Adrenal gland (tissue), 9 donors: ENCODE measurements at regions not wholly inside any gene's neighbourhood (a gene's known extent, or its start where the extent isn't known, plus 50 kb on each side); places are given as distances from the start of the nearest gene placed in this dataset.

Source experiments
- DNase-seq, 7 donors: peaks; one replicate each; pipeline ENCODE4 v3.0.0-alpha.2; 2019 to 2020
- H3K27ac ChIP-seq, 5 donors: fragments of 200-600 bp; sonication (generic) in 4 of 5; 1 replicate in 3 of 5; 2 replicates in 2 of 5; pipeline versions ENCODE4 v1.5.1 to v1.8.0; 2016 to 2020; ENCODE audit warnings: mild to moderate bottlenecking in 1 of 5
- H3K27me3 ChIP-seq: fragments of 200-600 bp; 2 replicates; pipeline ENCODE4 v1.8.0; 2021
- H3K36me3 ChIP-seq, 2 donors: fragments of 200-600 bp; replicated peaks in 1 of 2; 1 replicate in 1 of 2; 2 replicates in 1 of 2; pipeline versions ENCODE4 v1.5.1 to v1.8.0; 2018 to 2022
- H3K4me1 ChIP-seq, 2 donors: fragments of 200-600 bp; replicated peaks in 1 of 2; 1 replicate in 1 of 2; 2 replicates in 1 of 2; pipeline versions ENCODE4 v1.5.1 to v1.8.0; 2018 to 2021
- H3K4me3 ChIP-seq, 4 donors: fragments of 200-600 bp; sonication (generic) in 3 of 4; one replicate each; pipeline ENCODE4 v1.5.1; 2016 to 2018
- H3K9me3 ChIP-seq, 3 donors: fragments of 200-600 bp; sonication (generic) in 1 of 3; replicated peaks in 1 of 3; 1 replicate in 2 of 3; 2 replicates in 1 of 3; pipeline versions ENCODE4 v1.5.1 to v1.8.0; 2016 to 2021
- POLR2A ChIP-seq, 2 donors: fragments of 450-650 bp; IDR thresholded peaks; one replicate each; pipeline ENCODE4 v1.6.1; 2017; ENCODE audit warnings: antibody characterized with exemption in 2 of 2, mild to moderate bottlenecking in 2 of 2, moderate library complexity in 1 of 2
- WGBS, 4 donors: extraction: QIAGEN DNeasy Blood & Tissue Kit in 2 of 4; methylation state at CpG; one replicate each; pipeline versions ENCODE4 v1.1.5 to v1.1.7; 2013 to 2017; 5-methylcytosine and 5-hydroxymethylcytosine counted together
- intact Hi-C, 2 donors: fragments of 100-400 bp; cut with DNase I; formaldehyde crosslinking; loops; one replicate each; pipeline versions ENCODE4 v1.14.1 to v1.15.0; 2022 to 2023
- TF ChIP-seq, protein P1 (sequence below), 6 experiments: fragments of 450-650 bp in 4 of 6; fragments of 200-600 bp in 2 of 6; sonication (generic) in 1 of 6; IDR thresholded peaks; 1 replicate in 5 of 6; 2 replicates in 1 of 6; pipeline versions ENCODE4 v1.5.1 to v1.8.0; 2016 to 2021; ENCODE audit warnings: antibody characterized with exemption in 6 of 6, mild to moderate bottlenecking in 2 of 6, moderate library complexity in 1 of 6
- donor health status: healthy with polysubstance abuse.
- donor health status: Bipolar disorder and iron deficiency.
- donor health status: DM: yes; HTN: yes; CAD: no.
- donor health status: DM: no; HTN: no; CAD: no.
- donor health status: DM: no; HTN: no; CAD: no.

DNA sequence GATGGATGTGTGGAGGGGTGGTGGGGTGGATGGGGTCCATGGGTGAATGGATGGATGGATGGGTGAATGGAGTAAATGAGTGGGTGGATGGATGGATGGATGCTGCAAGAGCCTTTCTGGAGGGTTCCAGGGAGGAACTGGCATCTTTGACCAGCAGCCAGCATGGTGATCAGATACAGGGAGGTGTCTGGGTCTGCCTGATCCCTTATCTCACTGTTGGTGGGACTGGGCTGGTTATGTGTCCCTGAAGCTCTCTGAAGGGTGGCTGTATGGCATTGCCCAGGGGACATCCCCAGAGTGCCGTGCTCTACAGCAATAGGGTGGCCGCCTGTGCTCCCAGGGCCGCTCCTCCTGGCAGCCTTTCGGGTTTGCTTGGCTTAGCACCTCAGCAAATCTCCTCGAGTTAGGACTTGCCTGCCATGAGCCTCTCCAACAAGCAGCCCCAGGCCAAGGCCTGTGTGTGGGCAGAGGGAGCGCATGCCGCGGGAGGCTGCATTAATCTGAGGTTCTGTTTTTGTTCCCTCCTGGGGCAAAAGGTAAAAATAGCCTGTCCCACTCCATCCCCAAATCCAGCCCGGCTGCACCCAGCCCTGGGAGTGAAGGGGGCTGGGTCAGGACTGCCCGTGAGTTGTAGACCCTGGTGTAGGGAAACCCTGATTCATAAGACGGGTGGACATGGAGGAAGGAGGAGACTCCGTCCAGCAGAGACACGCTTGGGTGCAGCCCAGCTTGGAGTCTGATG lies 165.4 kb downstream of the SEC14L1 start:
- no peak for DNase-seq
- no peaks in the 10 kb centered on the region for H3K27me3 ChIP-seq
- intact Hi-C loops: no loop called here
- H3K36me3 ChIP-seq: no peaks in the 10 kb centered on the region
- H3K27ac ChIP-seq: no peak overlapping the region
- no peaks in the 10 kb centered on the region for H3K9me3 ChIP-seq
- H3K4me1 ChIP-seq: peaks cover 4 to 9% of the 10 kb centered on the region in 2 donors
- no peak overlapping the region for H3K4me3 ChIP-seq
- TF ChIP-seq, protein P1, sequence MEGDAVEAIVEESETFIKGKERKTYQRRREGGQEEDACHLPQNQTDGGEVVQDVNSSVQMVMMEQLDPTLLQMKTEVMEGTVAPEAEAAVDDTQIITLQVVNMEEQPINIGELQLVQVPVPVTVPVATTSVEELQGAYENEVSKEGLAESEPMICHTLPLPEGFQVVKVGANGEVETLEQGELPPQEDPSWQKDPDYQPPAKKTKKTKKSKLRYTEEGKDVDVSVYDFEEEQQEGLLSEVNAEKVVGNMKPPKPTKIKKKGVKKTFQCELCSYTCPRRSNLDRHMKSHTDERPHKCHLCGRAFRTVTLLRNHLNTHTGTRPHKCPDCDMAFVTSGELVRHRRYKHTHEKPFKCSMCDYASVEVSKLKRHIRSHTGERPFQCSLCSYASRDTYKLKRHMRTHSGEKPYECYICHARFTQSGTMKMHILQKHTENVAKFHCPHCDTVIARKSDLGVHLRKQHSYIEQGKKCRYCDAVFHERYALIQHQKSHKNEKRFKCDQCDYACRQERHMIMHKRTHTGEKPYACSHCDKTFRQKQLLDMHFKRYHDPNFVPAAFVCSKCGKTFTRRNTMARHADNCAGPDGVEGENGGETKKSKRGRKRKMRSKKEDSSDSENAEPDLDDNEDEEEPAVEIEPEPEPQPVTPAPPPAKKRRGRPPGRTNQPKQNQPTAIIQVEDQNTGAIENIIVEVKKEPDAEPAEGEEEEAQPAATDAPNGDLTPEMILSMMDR (IDR thresholded peaks at IDR 0.05): no peak
- no peak for TF ChIP-seq POLR2A (IDR thresholded peaks at IDR 0.05)
- 90 to 94% (median 93%) methylated on average over 8 to 13 of the region's 13 CpGs for WGBS, 4 donors

DNA sequence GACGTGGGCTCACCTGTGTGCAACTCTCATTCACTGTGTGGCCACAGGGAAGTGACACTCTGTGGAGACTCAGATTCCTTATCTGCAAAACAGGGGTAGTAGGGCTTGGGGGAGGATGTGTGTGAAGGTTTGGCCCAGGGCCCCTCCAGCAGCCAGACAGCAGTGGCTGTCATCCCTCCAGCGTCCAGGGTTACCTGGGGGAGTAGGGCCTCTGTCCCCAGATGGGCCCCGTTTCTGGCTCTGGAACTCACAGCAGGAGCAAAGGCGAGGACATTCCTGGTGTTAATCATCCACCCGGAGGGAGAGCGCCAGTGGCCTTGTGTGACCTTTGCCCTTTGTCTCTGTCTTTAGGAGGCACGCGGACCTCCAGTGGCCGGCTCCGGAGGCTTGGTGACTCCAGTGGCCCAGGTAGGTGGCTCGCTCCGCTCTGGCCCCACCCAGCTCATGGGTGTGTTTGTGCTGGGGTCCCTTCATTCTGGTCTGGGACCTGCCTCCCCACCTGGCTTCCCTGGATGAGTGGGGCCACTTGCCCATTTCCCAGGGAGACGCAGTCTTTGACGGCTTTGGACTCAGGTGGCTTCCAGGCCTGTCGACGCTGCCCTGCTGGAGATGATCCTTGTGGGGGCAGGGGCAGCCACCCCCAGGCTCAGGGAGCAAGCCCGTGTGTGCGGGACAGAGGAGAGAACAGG lies 166.2 kb downstream of the SEC14L1 start:
- no peak overlapping the region for H3K27ac ChIP-seq
- TF ChIP-seq, protein P1 (IDR thresholded peaks at IDR 0.05): no peak
- TF ChIP-seq POLR2A (IDR thresholded peaks at IDR 0.05): no peak
- WGBS, 4 donors: 70 to 85% (median 76%) methylated on average over 8 to 18 of the region's 18 CpGs

DNA sequence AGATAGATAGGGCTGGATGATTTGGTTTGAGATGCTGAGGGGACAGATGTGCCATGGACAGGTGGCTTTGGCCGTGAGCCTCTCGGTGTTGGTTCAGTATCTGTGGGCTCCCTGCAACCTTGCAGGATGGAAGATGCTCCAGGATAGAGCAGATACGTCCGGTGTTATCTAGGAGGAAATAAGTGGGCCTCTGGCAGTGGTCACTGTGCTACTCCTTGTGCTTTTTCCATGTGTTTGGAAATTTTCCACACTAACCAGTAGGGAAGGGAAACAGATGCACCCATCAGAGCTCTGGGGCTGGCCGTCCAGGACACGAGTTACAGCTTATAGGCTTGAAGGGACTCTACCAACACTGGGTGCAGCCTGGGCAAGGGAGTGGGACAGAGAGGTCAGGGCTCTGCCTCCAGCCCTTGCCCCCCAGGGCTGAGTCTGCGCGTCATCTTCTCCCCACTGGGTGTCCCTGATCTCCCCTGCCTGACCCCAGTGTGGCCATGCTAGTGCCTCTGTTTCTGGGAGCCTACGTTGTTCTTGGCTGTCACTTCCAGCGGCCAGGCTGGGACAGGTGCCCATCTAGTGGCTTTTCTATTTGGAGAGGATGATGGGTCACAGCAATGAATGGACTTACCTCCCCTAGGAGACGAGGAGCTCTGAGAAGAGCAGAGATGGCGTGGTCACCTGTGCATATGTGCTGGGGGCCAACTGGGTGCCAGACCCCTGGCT lies 166.9 kb downstream of the SEC14L1 start:
- Histone ChIP-seq H3K4me3 (no peak overlapping the region), H3K27ac (no peak overlapping the region), H3K36me3 (no peaks in the 10 kb centered on the region), H3K27me3 (no peaks in the 10 kb centered on the region), H3K9me3 (no peaks in the 10 kb centered on the region), H3K4me1 (peaks cover 10 to 17% of the 10 kb centered on the region in 2 donors)
- TF ChIP-seq, protein P1 (IDR thresholded peaks at IDR 0.05): no peak
- TF ChIP-seq POLR2A (IDR thresholded peaks at IDR 0.05): no peak
- DNase-seq: no peak
- 79 to 93% (median 85%) methylated on average over 11 to 12 of the region's 12 CpGs for WGBS, 4 donors
- intact Hi-C loops: no loop called here

More for the DNA sequence above, 166.2 kb downstream of the SEC14L1 start:
- peaks cover 4 to 10% of the 10 kb centered on the region in 2 donors for H3K4me1 ChIP-seq
- H3K9me3 ChIP-seq: no peaks in the 10 kb centered on the region
- H3K4me3 ChIP-seq: no peak overlapping the region
- intact Hi-C loops: no loop called here
- H3K27me3 ChIP-seq: no peaks in the 10 kb centered on the region
- no peak for DNase-seq
- no peaks in the 10 kb centered on the region for H3K36me3 ChIP-seq
